Mucosa of stomach (tissue), 1 donor: ENCODE measurements at regions not wholly inside any gene's neighbourhood (a gene's known extent, or its start where the extent isn't known, plus 50 kb on each side); places are given as distances from the start of the nearest gene placed in this dataset.

Experiments used
- H3K27me3 ChIP-seq: one replicate; pipeline ENCODE4 v1.7.0; 2013; ENCODE audit warnings: mild to moderate bottlenecking, low read length; ENCODE audit not compliant: control insufficient read depth, insufficient read depth
- H3K36me3 ChIP-seq: one replicate; pipeline ENCODE4 v1.7.0; 2013; ENCODE audit warnings: low read length; ENCODE audit not compliant: control insufficient read depth, insufficient read depth
- H3K4me1 ChIP-seq: one replicate; pipeline ENCODE4 v1.7.0; 2013; ENCODE audit warnings: mild to moderate bottlenecking, low read length; ENCODE audit not compliant: control insufficient read depth, insufficient read depth
- H3K4me3 ChIP-seq: one replicate; pipeline ENCODE4 v1.7.0; 2013; ENCODE audit warnings: low read length
- H3K9ac ChIP-seq: one replicate; pipeline ENCODE4 v1.7.0; 2013; ENCODE audit warnings: mild to moderate bottlenecking, low read length, moderate library complexity
- H3K9me3 ChIP-seq: one replicate; pipeline ENCODE4 v1.7.0; 2013; ENCODE audit warnings: mild to moderate bottlenecking, low read length, moderate library complexity; ENCODE audit not compliant: control insufficient read depth
- donor health status: Pancreatic carcinoma.

- no peaks in the 10 kb centered on the region for H3K36me3 ChIP-seq
- no peaks in the 10 kb centered on the region for H3K4me1 ChIP-seq
- no peaks in the 10 kb centered on the region for H3K9me3 ChIP-seq
- H3K9ac ChIP-seq = no peak overlapping the region
- no peaks in the 10 kb centered on the region for H3K27me3 ChIP-seq
- no peak overlapping the region for H3K4me3 ChIP-seq
Measured at GRCh38 chr18:34023471-34023870, 201.2 kb downstream of the NOL4 start.

GRCh38 chr18:34018336-34018735 lies 206.4 kb downstream of the NOL4 start:
- no peaks in the 10 kb centered on the region for H3K9me3 ChIP-seq
- no peak overlapping the region for H3K4me3 ChIP-seq
- no peaks in the 10 kb centered on the region for H3K27me3 ChIP-seq
- H3K36me3 ChIP-seq = no peaks in the 10 kb centered on the region
- no peak overlapping the region for H3K9ac ChIP-seq
- H3K4me1 ChIP-seq = no peaks in the 10 kb centered on the region

- no peak overlapping the region for H3K9ac ChIP-seq
- H3K27me3 ChIP-seq = no peaks in the 10 kb centered on the region
- H3K4me3 ChIP-seq = no peak overlapping the region
- H3K4me1 ChIP-seq = no peaks in the 10 kb centered on the region
- no peaks in the 10 kb centered on the region for H3K36me3 ChIP-seq
- H3K9me3 ChIP-seq = no peaks in the 10 kb centered on the region
Measured at GRCh38 chr18:34003687-34004086, 221.0 kb downstream of the NOL4 start.

- no peaks in the 10 kb centered on the region for H3K27me3 ChIP-seq
Measured at GRCh38 chr18:34002130-34002529, 222.6 kb downstream of the NOL4 start.

GRCh38 chr18:34001376-34001775 lies 223.3 kb downstream of the NOL4 start:
- Histone ChIP-seq H3K9me3 (no peaks in the 10 kb centered on the region), H3K36me3 (no peaks in the 10 kb centered on the region), H3K4me1 (no peaks in the 10 kb centered on the region), H3K27me3 (no peaks in the 10 kb centered on the region), H3K9ac (no peak overlapping the region), H3K4me3 (no peak overlapping the region)

More at GRCh38 chr18:34002130-34002529, 222.6 kb downstream of the NOL4 start:
- Histone ChIP-seq H3K9ac (no peak overlapping the region), H3K9me3 (no peaks in the 10 kb centered on the region), H3K36me3 (no peaks in the 10 kb centered on the region), H3K4me3 (no peak overlapping the region), H3K4me1 (no peaks in the 10 kb centered on the region)

GRCh38 chr18:33987206-33987605 lies 237.5 kb downstream of the NOL4 start:
- no peaks in the 10 kb centered on the region for H3K4me1 ChIP-seq
- H3K27me3 ChIP-seq = no peaks in the 10 kb centered on the region
- H3K36me3 ChIP-seq = no peaks in the 10 kb centered on the region
- no peaks in the 10 kb centered on the region for H3K9me3 ChIP-seq
- no peak overlapping the region for H3K4me3 ChIP-seq
- no peak overlapping the region for H3K9ac ChIP-seq

- Histone ChIP-seq H3K27me3 (no peaks in the 10 kb centered on the region), H3K36me3 (no peaks in the 10 kb centered on the region), H3K9me3 (no peaks in the 10 kb centered on the region), H3K4me1 (no peaks in the 10 kb centered on the region), H3K9ac (no peak overlapping the region), H3K4me3 (no peak overlapping the region)
Measured at GRCh38 chr18:33983126-33983525, 241.6 kb downstream of the NOL4 start.

- Histone ChIP-seq H3K9me3 (no peaks in the 10 kb centered on the region), H3K4me3 (no peak overlapping the region), H3K27me3 (no peaks in the 10 kb centered on the region), H3K36me3 (no peaks in the 10 kb centered on the region), H3K9ac (no peak overlapping the region), H3K4me1 (no peaks in the 10 kb centered on the region)
Measured at GRCh38 chr18:33960417-33960816, 264.3 kb downstream of the NOL4 start.

GRCh38 chr18:33959609-33960008 lies 265.1 kb downstream of the NOL4 start:
- no peak overlapping the region for H3K9ac ChIP-seq
- no peaks in the 10 kb centered on the region for H3K36me3 ChIP-seq

GRCh38 chr18:33957707-33958106 lies 267.0 kb downstream of the NOL4 start:
- Histone ChIP-seq H3K9me3 (no peaks in the 10 kb centered on the region), H3K4me1 (no peaks in the 10 kb centered on the region), H3K27me3 (no peaks in the 10 kb centered on the region), H3K9ac (no peak overlapping the region), H3K36me3 (no peaks in the 10 kb centered on the region), H3K4me3 (no peak overlapping the region)

More at GRCh38 chr18:33959609-33960008, 265.1 kb downstream of the NOL4 start:
- Histone ChIP-seq H3K4me3 (no peak overlapping the region), H3K4me1 (no peaks in the 10 kb centered on the region), H3K27me3 (no peaks in the 10 kb centered on the region), H3K9me3 (no peaks in the 10 kb centered on the region)

- Histone ChIP-seq H3K9ac (no peak overlapping the region), H3K9me3 (no peaks in the 10 kb centered on the region), H3K4me3 (no peak overlapping the region), H3K4me1 (no peaks in the 10 kb centered on the region), H3K36me3 (no peaks in the 10 kb centered on the region), H3K27me3 (no peaks in the 10 kb centered on the region)
Measured at GRCh38 chr18:33951031-33951430, 273.7 kb downstream of the NOL4 start.

GRCh38 chr18:33946336-33946735 lies 278.4 kb downstream of the NOL4 start:
- Histone ChIP-seq H3K4me1 (no peaks in the 10 kb centered on the region), H3K9ac (no peak overlapping the region), H3K9me3 (no peaks in the 10 kb centered on the region), H3K36me3 (no peaks in the 10 kb centered on the region), H3K27me3 (no peaks in the 10 kb centered on the region), H3K4me3 (no peak overlapping the region)

- Histone ChIP-seq H3K36me3 (no peaks in the 10 kb centered on the region), H3K9me3 (no peaks in the 10 kb centered on the region), H3K4me1 (no peaks in the 10 kb centered on the region), H3K27me3 (no peaks in the 10 kb centered on the region), H3K9ac (no peak overlapping the region), H3K4me3 (no peak overlapping the region)
Measured at GRCh38 chr18:33944493-33944892, 280.2 kb downstream of the NOL4 start.
